ENCODE measurements at regions not wholly inside any gene's neighbourhood (a gene's known extent, or its start where the extent isn't known, plus 50 kb on each side); places are given as distances from the start of the nearest gene placed in this dataset.

- Histone ChIP-seq H3K27ac (ENCODE audit: low read length) (no peak overlapping the region), H3K36me3 (ENCODE audit: control insufficient read depth, insufficient read depth, low read length) (no peaks in the 10 kb centered on the region)
- no CpG with 5 or more reads among the region's 2 CpGs for WGBS (ENCODE audit: insufficient coverage, low lambda C conversion rate)
Observed at GRCh38 chr12:46560089-46560488, 187.5 kb upstream of the SLC38A2 start.

DNA sequence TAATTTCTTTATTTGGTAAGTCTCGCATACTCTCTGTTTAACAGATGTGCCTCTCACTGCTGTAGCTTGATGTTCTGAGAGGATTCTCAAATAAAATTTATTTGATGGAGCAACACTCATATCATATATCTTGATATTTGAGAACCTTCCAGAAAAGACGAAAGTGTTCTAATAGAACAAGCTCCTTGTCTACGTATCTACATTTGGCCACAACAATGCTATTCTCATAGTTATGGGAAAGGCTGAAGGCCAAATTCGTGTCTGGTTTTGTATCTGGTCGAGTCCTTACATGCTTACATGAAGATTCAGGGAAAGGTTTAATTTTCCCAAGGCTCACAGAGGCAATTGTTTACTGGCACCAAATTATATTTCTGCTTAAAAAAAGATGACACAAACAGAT, 186.7 kb upstream of the SLC38A2 start:
- Histone ChIP-seq H3K27ac (ENCODE audit: low read length) (no peak overlapping the region), H3K4me1 (ENCODE audit: control insufficient read depth, insufficient read depth, low read length) (peaks cover 4% of the 10 kb centered on the region), H3K27me3 (ENCODE audit: control insufficient read depth, insufficient read depth, low read length) (no peaks in the 10 kb centered on the region), H3K36me3 (ENCODE audit: control insufficient read depth, insufficient read depth, low read length) (no peaks in the 10 kb centered on the region), H3K9me3 (ENCODE audit: control insufficient read depth, low read depth, low read length) (peaks cover 2% of the 10 kb centered on the region), H3K4me3 (ENCODE audit: low read length) (no peak overlapping the region)
- WGBS (ENCODE audit: insufficient coverage, low lambda C conversion rate), result 81% methylated on average over 3 of the region's 5 CpGs
- no peak for DNase-seq

More at GRCh38 chr12:46560089-46560488, 187.5 kb upstream of the SLC38A2 start:
- Histone ChIP-seq H3K9me3 (ENCODE audit: control insufficient read depth, low read depth, low read length) (peaks cover 8% of the 10 kb centered on the region), H3K4me3 (ENCODE audit: low read length) (no peak overlapping the region), H3K4me1 (ENCODE audit: control insufficient read depth, insufficient read depth, low read length) (peaks cover 4% of the 10 kb centered on the region), H3K27me3 (ENCODE audit: control insufficient read depth, insufficient read depth, low read length) (no peaks in the 10 kb centered on the region)
- DNase-seq, result no peak

DNA sequence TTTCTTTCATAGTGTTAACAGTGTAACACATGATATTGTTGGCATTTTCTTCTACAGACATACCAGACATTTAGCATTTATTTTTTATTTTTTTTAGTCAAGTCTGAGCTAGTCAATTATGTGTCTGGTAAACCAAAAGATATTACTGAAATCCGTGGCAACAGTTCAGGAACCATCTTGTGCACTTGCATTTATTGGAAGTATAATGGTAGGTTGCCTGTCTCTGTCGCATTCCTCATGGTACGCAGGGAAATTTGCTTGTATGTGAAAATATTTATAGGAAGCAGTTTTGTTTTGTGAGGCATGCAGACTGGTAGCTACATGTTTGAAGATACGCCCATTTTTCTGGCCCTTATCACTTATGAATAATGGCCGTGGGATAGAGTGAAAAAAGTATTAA, 186.1 kb upstream of the SLC38A2 start:
- peaks cover 4% of the 10 kb centered on the region for H3K4me1 ChIP-seq (ENCODE audit: control insufficient read depth, insufficient read depth, low read length)
- H3K27ac ChIP-seq (ENCODE audit: low read length), result no peak overlapping the region
- WGBS (ENCODE audit: insufficient coverage, low lambda C conversion rate), result 100% methylated on average over 2 of the region's 5 CpGs
- no peaks in the 10 kb centered on the region for H3K36me3 ChIP-seq (ENCODE audit: control insufficient read depth, insufficient read depth, low read length)
- no peak overlapping the region for H3K4me3 ChIP-seq (ENCODE audit: low read length)
- no peak for DNase-seq
- no peaks in the 10 kb centered on the region for H3K27me3 ChIP-seq (ENCODE audit: control insufficient read depth, insufficient read depth, low read length)
- H3K9me3 ChIP-seq (ENCODE audit: control insufficient read depth, low read depth, low read length), result no peaks in the 10 kb centered on the region

DNA sequence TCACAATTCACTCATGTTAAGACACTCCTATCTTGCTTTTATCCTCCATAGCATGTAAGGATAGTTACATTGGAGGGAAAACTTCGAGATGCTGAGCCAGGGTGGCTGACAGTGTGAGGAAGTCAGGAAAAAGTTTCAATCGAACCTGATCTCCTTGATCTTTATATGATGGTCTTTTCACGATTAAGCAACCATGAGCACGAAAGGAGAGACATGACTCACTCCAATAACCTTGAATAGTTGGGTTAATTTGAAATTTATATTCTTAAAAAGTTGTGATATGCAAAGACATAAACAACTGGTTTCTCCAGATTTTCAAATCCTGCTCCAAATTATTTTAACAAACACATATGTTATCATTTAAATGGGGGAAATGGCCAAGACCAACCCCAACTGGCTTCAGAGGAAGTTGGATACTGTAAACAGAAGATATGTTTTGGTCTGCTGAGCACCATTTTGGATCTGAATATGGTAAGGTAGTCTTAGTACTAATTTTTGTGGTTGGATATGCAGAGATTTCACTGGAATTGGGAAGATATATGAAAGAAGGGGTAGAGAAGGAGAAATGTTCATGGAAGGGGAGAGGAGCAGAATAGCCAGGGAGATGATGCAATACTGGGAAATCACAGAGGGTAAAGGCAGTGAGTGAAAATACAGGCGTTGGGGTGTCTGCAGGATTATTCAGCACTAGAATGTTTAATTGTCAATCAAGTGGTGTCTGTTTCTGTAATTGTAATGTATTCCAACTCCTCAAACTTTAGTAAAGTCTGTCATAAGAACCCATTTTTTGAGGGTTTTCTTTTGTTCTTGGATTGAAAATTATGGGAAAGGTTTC, 185.2 kb upstream of the SLC38A2 start:
- no peaks in the 10 kb centered on the region for H3K36me3 ChIP-seq (ENCODE audit: control insufficient read depth, insufficient read depth, low read length)
- H3K9me3 ChIP-seq (ENCODE audit: control insufficient read depth, low read depth, low read length), result no peaks in the 10 kb centered on the region
- no peak overlapping the region for H3K27ac ChIP-seq (ENCODE audit: low read length)
- DNase-seq, result no peak
- peaks cover 4% of the 10 kb centered on the region for H3K4me1 ChIP-seq (ENCODE audit: control insufficient read depth, insufficient read depth, low read length)
- 83% methylated on average over 3 of the region's 5 CpGs for WGBS (ENCODE audit: insufficient coverage, low lambda C conversion rate)
- no peak overlapping the region for H3K4me3 ChIP-seq (ENCODE audit: low read length)
- H3K27me3 ChIP-seq (ENCODE audit: control insufficient read depth, insufficient read depth, low read length), result no peaks in the 10 kb centered on the region

GRCh38 chr12:46556819-46557524, 184.4 kb upstream of the SLC38A2 start:
- WGBS (ENCODE audit: insufficient coverage, low lambda C conversion rate), result 93% methylated on average over 4 of the region's 6 CpGs
- Histone ChIP-seq H3K36me3 (ENCODE audit: control insufficient read depth, insufficient read depth, low read length) (no peaks in the 10 kb centered on the region), H3K4me1 (ENCODE audit: control insufficient read depth, insufficient read depth, low read length) (peaks cover 4% of the 10 kb centered on the region), H3K27ac (ENCODE audit: low read length) (no peak overlapping the region), H3K4me3 (ENCODE audit: low read length) (no peak overlapping the region), H3K27me3 (ENCODE audit: control insufficient read depth, insufficient read depth, low read length) (no peaks in the 10 kb centered on the region), H3K9me3 (ENCODE audit: control insufficient read depth, low read depth, low read length) (no peaks in the 10 kb centered on the region)
- no peak for DNase-seq

DNA sequence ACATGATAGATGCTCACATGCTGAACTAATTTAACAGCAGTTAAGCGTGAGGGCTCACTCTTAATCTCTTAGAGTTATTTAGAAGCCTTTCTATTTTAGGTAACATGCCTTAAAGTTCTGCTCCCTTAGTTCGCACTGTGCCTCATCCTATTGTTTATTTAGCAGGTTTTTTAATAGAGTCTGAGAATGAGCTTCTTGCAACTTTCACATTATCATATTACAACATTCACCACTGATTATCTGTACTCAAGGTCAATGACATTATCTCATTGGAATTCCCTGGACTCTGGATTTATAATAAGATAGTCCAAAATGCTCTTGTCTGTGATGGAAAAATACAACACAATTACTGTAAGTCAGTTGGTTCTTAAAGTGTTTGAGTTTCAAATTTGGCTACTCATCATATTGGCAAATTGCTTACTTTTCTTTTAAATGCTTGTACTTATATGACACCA, 183.6 kb upstream of the SLC38A2 start:
- Histone ChIP-seq H3K27ac (ENCODE audit: low read length) (peak overlapping the region; percentile 24), H3K4me3 (ENCODE audit: low read length) (no peak overlapping the region), H3K27me3 (ENCODE audit: control insufficient read depth, insufficient read depth, low read length) (no peaks in the 10 kb centered on the region), H3K4me1 (ENCODE audit: control insufficient read depth, insufficient read depth, low read length) (peaks cover 4% of the 10 kb centered on the region), H3K36me3 (ENCODE audit: control insufficient read depth, insufficient read depth, low read length) (no peaks in the 10 kb centered on the region), H3K9me3 (ENCODE audit: control insufficient read depth, low read depth, low read length) (no peaks in the 10 kb centered on the region)
- DNase-seq, result peak in 1 of 2 donors; percentile 58
- WGBS (ENCODE audit: insufficient coverage, low lambda C conversion rate), result 40% methylated on average over 2 of the region's 2 CpGs

- peaks cover 4% of the 10 kb centered on the region for H3K4me1 ChIP-seq (ENCODE audit: control insufficient read depth, insufficient read depth, low read length)
- peak in 1 of 2 donors; percentile 22 for DNase-seq
- no peaks in the 10 kb centered on the region for H3K9me3 ChIP-seq (ENCODE audit: control insufficient read depth, low read depth, low read length)
- 69% methylated on average over 2 of the region's 4 CpGs for WGBS (ENCODE audit: insufficient coverage, low lambda C conversion rate)
- H3K27me3 ChIP-seq (ENCODE audit: control insufficient read depth, insufficient read depth, low read length), result no peaks in the 10 kb centered on the region
- H3K27ac ChIP-seq (ENCODE audit: low read length), result peak overlapping the region; percentile 24
- H3K36me3 ChIP-seq (ENCODE audit: control insufficient read depth, insufficient read depth, low read length), result no peaks in the 10 kb centered on the region
- no peak overlapping the region for H3K4me3 ChIP-seq (ENCODE audit: low read length)
Observed at GRCh38 chr12:46555406-46555852, 182.9 kb upstream of the SLC38A2 start.

- Histone ChIP-seq H3K36me3 (ENCODE audit: control insufficient read depth, insufficient read depth, low read length) (no peaks in the 10 kb centered on the region), H3K4me1 (ENCODE audit: control insufficient read depth, insufficient read depth, low read length) (peaks cover 4% of the 10 kb centered on the region), H3K27ac (ENCODE audit: low read length) (no peak overlapping the region), H3K4me3 (ENCODE audit: low read length) (no peak overlapping the region), H3K27me3 (ENCODE audit: control insufficient read depth, insufficient read depth, low read length) (no peaks in the 10 kb centered on the region), H3K9me3 (ENCODE audit: control insufficient read depth, low read depth, low read length) (no peaks in the 10 kb centered on the region)
- no CpG with 5 or more reads among the region's 2 CpGs for WGBS (ENCODE audit: insufficient coverage, low lambda C conversion rate)
- no peak for DNase-seq
Observed at GRCh38 chr12:46554460-46554859, 181.9 kb upstream of the SLC38A2 start.

DNA sequence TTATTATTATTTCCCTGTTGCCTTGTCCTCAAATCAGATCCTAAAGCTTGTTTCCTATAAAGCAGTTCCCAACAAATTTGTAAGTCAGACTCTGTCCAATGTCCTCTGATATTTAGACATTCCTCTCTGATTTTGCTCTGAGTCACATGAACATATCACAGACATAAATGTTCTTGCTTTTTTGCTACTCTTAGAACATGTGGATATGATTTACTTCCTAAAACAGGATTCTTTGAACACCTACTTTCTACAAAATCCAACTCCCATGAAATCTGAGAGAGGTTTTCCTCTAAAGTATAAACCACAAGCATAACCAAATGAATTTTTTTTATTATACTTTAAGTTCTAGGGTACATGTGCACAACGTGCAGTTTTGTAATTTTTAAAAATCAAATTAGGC, 181.3 kb upstream of the SLC38A2 start:
- no peak overlapping the region for H3K4me3 ChIP-seq (ENCODE audit: low read length)
- no peak for DNase-seq
- no peak overlapping the region for H3K27ac ChIP-seq (ENCODE audit: low read length)
- H3K4me1 ChIP-seq (ENCODE audit: control insufficient read depth, insufficient read depth, low read length), result peaks cover 4% of the 10 kb centered on the region
- no peaks in the 10 kb centered on the region for H3K9me3 ChIP-seq (ENCODE audit: control insufficient read depth, low read depth, low read length)
- H3K27me3 ChIP-seq (ENCODE audit: control insufficient read depth, insufficient read depth, low read length), result no peaks in the 10 kb centered on the region
- WGBS (ENCODE audit: insufficient coverage, low lambda C conversion rate), result 80% methylated on average over 1 of the region's 1 CpG
- H3K36me3 ChIP-seq (ENCODE audit: control insufficient read depth, insufficient read depth, low read length), result no peaks in the 10 kb centered on the region

- no peaks in the 10 kb centered on the region for H3K36me3 ChIP-seq (ENCODE audit: control insufficient read depth, insufficient read depth, low read length)
- no peak for DNase-seq
- WGBS (ENCODE audit: insufficient coverage, low lambda C conversion rate), result no CpG with 5 or more reads among the region's 2 CpGs
- no peak overlapping the region for H3K4me3 ChIP-seq (ENCODE audit: low read length)
- no peaks in the 10 kb centered on the region for H3K27me3 ChIP-seq (ENCODE audit: control insufficient read depth, insufficient read depth, low read length)
- peaks cover 4% of the 10 kb centered on the region for H3K4me1 ChIP-seq (ENCODE audit: control insufficient read depth, insufficient read depth, low read length)
- no peaks in the 10 kb centered on the region for H3K9me3 ChIP-seq (ENCODE audit: control insufficient read depth, low read depth, low read length)
- H3K27ac ChIP-seq (ENCODE audit: low read length), result no peak overlapping the region
Observed at GRCh38 chr12:46553266-46553665, 180.7 kb upstream of the SLC38A2 start.

Measured in large intestine (tissue), 3 donors.